Spleen (tissue), 7 donors: ENCODE measurements at regions not wholly inside any gene's neighbourhood (a gene's known extent, or its start where the extent isn't known, plus 50 kb on each side); places are given as distances from the start of the nearest gene placed in this dataset.

Source experiments
- CTCF ChIP-seq, 11 experiments: fragments of 200-600 bp in 7 of 11; fragments of 450-650 bp in 4 of 11; sonication (generic) in 4 of 11; IDR thresholded peaks in 8 of 11; conservative IDR thresholded peaks in 3 of 11; 1 replicate in 7 of 11; 2 replicates in 4 of 11; pipeline versions ENCODE4 v1.4.0 to v1.8.0; 2016 to 2021; ENCODE audit warnings: antibody characterized with exemption in 11 of 11, inconsistent platforms in 4 of 11, mild to moderate bottlenecking in 1 of 11
- POLR2A ChIP-seq, 3 donors: fragments of 450-650 bp; IDR thresholded peaks; one replicate each; pipeline ENCODE4 v1.5.1; 2017; ENCODE audit warnings: antibody characterized with exemption in 3 of 3, mild to moderate bottlenecking in 1 of 3
- POLR2AphosphoS5 ChIP-seq, 3 donors: sonication (generic); formaldehyde crosslinking; IDR thresholded peaks; one replicate each; pipeline ENCODE4 v1.5.1; 2017; ENCODE audit warnings: antibody characterized with exemption in 3 of 3
- donor health status: DM: no; HTN: no; CAD: no; lungs with moderate emphysema.
- donor health status: DM: no; HTN: no; CAD: no.
- donor health status: DM: no; HTN: no; CAD: no.

GRCh38 chr13:44171861-44172260 is 201.8 kb upstream of the SERP2 start:
- TF ChIP-seq CTCF (IDR thresholded peaks at IDR 0.05 in 8 of 11, conservative IDR thresholded peaks at IDR 0.05 in 3 of 11) (no peak), POLR2A (IDR thresholded peaks at IDR 0.05) (no peak), POLR2AphosphoS5 (IDR thresholded peaks at IDR 0.05) (no peak)
